ENCODE measurements at regions not wholly inside any gene's neighbourhood (a gene's known extent, or its start where the extent isn't known, plus 50 kb on each side); places are given as distances from the start of the nearest gene placed in this dataset.

GRCh38 chr18:66813138-66813537 is 209.2 kb upstream of the CDH19 start:
- TF ChIP-seq, protein P1, sequence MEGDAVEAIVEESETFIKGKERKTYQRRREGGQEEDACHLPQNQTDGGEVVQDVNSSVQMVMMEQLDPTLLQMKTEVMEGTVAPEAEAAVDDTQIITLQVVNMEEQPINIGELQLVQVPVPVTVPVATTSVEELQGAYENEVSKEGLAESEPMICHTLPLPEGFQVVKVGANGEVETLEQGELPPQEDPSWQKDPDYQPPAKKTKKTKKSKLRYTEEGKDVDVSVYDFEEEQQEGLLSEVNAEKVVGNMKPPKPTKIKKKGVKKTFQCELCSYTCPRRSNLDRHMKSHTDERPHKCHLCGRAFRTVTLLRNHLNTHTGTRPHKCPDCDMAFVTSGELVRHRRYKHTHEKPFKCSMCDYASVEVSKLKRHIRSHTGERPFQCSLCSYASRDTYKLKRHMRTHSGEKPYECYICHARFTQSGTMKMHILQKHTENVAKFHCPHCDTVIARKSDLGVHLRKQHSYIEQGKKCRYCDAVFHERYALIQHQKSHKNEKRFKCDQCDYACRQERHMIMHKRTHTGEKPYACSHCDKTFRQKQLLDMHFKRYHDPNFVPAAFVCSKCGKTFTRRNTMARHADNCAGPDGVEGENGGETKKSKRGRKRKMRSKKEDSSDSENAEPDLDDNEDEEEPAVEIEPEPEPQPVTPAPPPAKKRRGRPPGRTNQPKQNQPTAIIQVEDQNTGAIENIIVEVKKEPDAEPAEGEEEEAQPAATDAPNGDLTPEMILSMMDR (IDR thresholded peaks at IDR 0.05) = no peak
- H3K27me3 ChIP-seq (ENCODE audit: insufficient read depth in 3 of 3, low read length in 2 of 3) = no peaks in the 10 kb centered on the region
- no peak overlapping the region for H3K27ac ChIP-seq
- no peaks in the 10 kb centered on the region for H3K9me3 ChIP-seq
- intact Hi-C loops (cut with DNase I) = no loop called here
- H3K4me3 ChIP-seq = no peak overlapping the region
- DNase-seq (no peak), ATAC-seq (no peak)
- no peaks in the 10 kb centered on the region for H3K4me1 ChIP-seq
- no peaks in the 10 kb centered on the region for H3K36me3 ChIP-seq (ENCODE audit: insufficient read depth in 1 of 2, low read depth in 1 of 2)

DNA sequence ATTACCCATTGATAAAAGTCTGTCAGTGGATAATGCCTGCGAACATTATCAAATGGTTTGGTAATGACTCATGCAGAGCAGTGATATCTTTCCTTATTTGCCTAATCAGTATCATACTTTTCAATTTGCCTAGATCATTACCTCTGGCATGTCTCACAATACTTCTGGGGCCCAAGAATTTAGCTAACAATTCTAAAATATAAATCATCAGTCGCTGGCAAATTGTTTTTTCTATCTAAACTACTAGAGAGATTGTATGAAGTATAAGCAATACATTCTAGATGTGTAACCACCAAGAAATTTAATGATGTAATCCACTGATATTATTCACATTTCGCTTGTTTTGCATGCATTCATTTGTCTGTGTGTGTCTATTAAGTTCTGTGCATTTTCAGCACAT is 191.2 kb upstream of the CDH19 start:
- 55 to 60% (median 57%) methylated on average over 3 of the region's 3 CpGs for WGBS, 3 donors
- no peak for ATAC-seq
- intact Hi-C loops (cut with DNase I) = no loop called here

DNA sequence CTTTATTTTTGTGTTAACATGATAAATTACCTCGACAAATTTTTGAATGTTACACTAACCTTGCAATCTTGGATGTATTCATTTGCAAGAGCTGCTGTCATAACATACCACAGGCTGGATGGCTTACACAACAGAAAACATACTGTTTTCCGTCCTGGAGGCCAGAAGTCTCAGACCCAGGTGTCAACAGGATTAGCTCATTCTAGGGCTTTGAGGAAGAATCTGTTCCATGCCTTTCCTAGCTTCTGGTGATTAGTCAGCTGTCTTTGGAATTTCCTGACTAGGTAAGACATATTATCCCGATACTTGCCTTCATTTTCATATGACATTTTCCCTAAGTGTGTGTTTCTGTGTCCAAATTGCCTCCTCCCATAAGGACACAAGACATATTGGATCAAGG is 188.6 kb upstream of the CDH19 start:
- DNase-seq (no peak), ATAC-seq (no peak)
- Histone ChIP-seq H3K9me3 (no peaks in the 10 kb centered on the region), H3K27ac (no peak overlapping the region), H3K27me3 (ENCODE audit: insufficient read depth in 3 of 3, low read length in 2 of 3) (no peaks in the 10 kb centered on the region), H3K36me3 (ENCODE audit: insufficient read depth in 1 of 2, low read depth in 1 of 2) (no peaks in the 10 kb centered on the region), H3K4me1 (no peaks in the 10 kb centered on the region), H3K4me3 (no peak overlapping the region)
- WGBS, 3 donors = 53 to 58% (median 58%) methylated on average over 3 of the region's 3 CpGs
- intact Hi-C loops (cut with DNase I) = no loop called here
- TF ChIP-seq, protein P1 (IDR thresholded peaks at IDR 0.05) = no peak

More for the DNA sequence above, 191.2 kb upstream of the CDH19 start:
- Histone ChIP-seq H3K4me1 (no peaks in the 10 kb centered on the region), H3K36me3 (ENCODE audit: insufficient read depth in 1 of 2, low read depth in 1 of 2) (no peaks in the 10 kb centered on the region), H3K27me3 (ENCODE audit: insufficient read depth in 3 of 3, low read length in 2 of 3) (no peaks in the 10 kb centered on the region), H3K27ac (no peak overlapping the region), H3K4me3 (no peak overlapping the region), H3K9me3 (no peaks in the 10 kb centered on the region)
- no peak for DNase-seq
- TF ChIP-seq, protein P1 (IDR thresholded peaks at IDR 0.05) = no peak

DNA sequence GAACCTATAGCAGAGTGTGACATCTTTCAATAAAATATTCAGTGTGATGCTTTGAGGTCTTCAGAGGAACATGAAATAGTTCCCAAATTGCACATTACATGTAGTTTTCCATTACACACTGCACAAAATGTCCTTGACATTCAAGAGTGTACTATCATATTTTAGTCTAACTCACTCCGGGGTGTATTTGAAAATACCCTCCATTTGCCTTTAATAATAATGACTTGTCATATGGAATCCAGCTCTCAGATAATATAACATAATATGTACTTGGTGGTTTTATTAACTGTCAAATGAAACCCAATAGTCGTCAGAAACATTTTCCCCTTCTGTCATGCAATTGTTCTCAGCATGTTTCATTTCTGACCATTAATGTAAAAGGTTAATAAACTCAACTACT is 176.7 kb upstream of the CDH19 start:
- no peaks in the 10 kb centered on the region for H3K36me3 ChIP-seq (ENCODE audit: insufficient read depth in 1 of 2, low read depth in 1 of 2)
- intact Hi-C loops (cut with DNase I) = no loop called here
- ATAC-seq = no peak
- TF ChIP-seq, protein P1 (IDR thresholded peaks at IDR 0.05) = no peak
- H3K9me3 ChIP-seq = no peaks in the 10 kb centered on the region
- no peak for DNase-seq
- no peak overlapping the region for H3K27ac ChIP-seq
- H3K27me3 ChIP-seq (ENCODE audit: insufficient read depth in 3 of 3, low read length in 2 of 3) = no peaks in the 10 kb centered on the region
- H3K4me1 ChIP-seq = no peaks in the 10 kb centered on the region
- WGBS, 3 donors = 56 to 61% (median 56%) methylated on average over 2 of the region's 2 CpGs
- H3K4me3 ChIP-seq = no peak overlapping the region

DNA sequence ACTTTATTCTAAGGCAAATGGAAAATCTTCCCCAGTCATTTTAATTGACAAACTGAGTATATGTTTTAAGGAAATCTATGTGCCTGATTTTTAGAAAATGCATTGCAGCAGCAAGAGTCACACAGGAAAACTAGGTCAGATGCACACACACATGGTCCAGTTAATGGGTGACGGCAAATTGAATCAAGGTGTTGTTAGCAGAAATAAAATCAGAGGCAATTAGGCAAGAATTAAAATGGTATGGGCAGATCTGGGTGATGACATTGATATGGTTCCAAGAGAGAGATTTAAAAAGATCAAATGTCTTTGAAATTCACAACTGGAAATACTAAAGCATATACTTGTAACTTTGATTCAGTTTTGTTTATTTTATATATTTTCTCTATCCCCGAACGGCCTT is 174.2 kb upstream of the CDH19 start:
- H3K27me3 ChIP-seq (ENCODE audit: insufficient read depth in 3 of 3, low read length in 2 of 3) = no peaks in the 10 kb centered on the region
- 81 to 90% (median 82%) methylated on average over 3 of the region's 3 CpGs for WGBS, 3 donors

More for the DNA sequence above, 174.2 kb upstream of the CDH19 start:
- Histone ChIP-seq H3K4me3 (no peak overlapping the region), H3K4me1 (no peaks in the 10 kb centered on the region), H3K36me3 (ENCODE audit: insufficient read depth in 1 of 2, low read depth in 1 of 2) (no peaks in the 10 kb centered on the region), H3K9me3 (no peaks in the 10 kb centered on the region), H3K27ac (no peak overlapping the region)
- TF ChIP-seq, protein P1 (IDR thresholded peaks at IDR 0.05) = no peak
- no peak for DNase-seq
- intact Hi-C loops (cut with DNase I) = no loop called here
- no peak for ATAC-seq
